EH (cell line): ENCODE measurements at regions not wholly inside any gene's neighbourhood (a gene's known extent, or its start where the extent isn't known, plus 50 kb on each side); places are given as distances from the start of the nearest gene placed in this dataset.
"Not testable (repeated sequence)": the region's sequence is repeated elsewhere in the genome, so short reads cannot be mapped to it uniquely, and the experiment has no call there.

Experiments
- DNase-seq: peaks from one replicate; pipeline ENCODE4 v3.0.0-alpha.2; 2015; ENCODE audit warnings: low read depth

- DNase-seq = no peak
Observed at GRCh38 chr14:71783786-71784185, 148.4 kb upstream of the RGS6 start.

DNA sequence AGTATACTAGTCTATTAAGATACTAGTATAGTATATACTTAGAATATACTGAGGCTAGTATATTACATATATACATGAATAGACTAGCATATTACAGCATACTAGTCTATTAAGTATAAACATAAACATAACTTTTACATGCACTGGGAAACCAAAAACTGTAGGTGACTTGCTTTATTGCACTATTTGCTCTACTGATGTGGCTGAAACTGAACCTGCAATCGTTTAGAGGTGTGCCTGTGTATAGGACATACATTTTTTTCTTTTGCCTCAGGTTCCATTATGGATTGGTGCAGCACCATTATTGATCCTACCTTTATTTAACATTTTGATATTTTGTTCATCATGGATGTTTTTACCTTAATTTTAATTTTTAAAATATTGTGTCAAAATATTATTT, 143.2 kb upstream of the RGS6 start:
- no peak for DNase-seq

GRCh38 chr14:71799841-71800240, 132.4 kb upstream of the RGS6 start:
- DNase-seq = no peak

DNA sequence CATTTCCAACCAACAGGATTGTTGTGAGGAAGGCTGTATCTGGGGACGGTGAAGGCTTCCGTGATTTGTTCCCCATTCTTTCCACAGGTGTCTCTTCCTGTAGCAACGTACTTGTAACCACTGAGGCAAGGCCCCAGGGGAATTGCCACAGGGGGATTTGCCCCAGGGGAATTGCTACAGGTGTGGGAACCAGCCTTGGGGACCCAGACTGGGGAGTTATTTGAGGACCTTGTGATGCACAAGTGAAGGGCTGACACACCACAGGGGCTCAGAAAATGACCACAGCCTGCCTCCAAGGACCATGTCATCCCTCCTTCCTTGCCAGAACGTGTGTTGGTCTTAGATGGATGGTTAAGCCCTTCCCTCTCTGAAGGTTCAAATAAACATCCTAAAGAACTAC, 131.4 kb upstream of the RGS6 start:
- DNase-seq = no peak

- peak; percentile 80 for DNase-seq
Observed at GRCh38 chr14:71803539-71804260, 128.5 kb upstream of the RGS6 start.

DNA sequence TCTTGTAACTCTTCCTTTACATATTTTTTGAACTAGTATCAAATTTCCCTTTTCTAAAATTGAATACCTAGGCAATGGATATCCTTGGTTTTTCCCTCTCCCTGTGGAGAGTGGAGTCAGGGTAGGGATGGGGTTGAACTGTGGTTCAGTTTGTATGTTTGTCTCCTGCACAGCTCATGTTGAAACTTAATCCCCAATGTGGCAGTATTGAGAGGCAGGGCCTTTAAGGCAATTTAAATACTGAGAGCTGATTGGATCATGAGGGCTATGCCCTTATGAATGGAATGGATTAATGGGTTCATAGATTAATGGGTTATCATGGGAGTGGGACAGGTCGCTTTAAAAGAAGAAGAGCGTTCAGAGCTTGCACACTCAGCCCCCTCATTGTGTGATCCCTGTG, 127.2 kb upstream of the RGS6 start:
- DNase-seq = no peak

GRCh38 chr14:71807049-71807448, 125.2 kb upstream of the RGS6 start:
- peak; percentile 70 for DNase-seq

DNA sequence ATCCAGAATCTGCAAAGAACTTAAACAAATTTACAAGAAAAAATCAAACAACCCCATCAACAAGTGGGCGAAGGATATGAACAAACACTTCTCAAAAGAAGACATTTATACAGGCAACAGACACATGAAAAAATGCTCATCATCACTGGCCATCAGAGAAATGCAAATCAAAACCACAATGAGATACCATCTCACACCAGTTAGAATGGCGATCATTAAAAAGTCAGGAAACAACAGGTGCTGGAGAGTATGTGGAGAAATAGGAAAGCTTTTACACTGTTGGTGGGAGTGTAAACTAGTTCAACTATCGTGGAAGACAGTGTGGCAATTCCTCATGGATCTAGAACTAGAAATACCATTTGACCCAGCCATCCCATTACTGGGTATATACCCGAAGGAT, 121.4 kb upstream of the RGS6 start:
- not testable (repeated sequence) for DNase-seq

DNA sequence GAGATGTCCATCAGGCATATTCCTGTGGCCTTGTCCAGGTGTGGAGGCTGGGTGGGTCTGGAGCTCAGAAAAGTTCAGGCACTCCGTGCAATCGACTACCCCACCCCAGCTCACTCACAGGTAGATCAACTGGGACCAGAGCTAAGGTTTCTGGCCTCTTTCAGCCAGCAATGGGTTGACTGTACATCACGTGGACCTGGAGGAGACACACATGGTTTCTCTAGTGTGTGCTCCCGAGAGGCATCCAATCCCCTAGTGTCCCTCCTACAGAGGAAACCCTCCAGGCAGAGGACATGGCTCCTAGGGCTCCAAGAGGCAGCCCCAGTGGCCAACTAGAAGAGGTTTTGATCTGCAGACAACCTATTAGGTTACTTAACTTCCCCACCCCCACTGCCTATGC, 119.5 kb upstream of the RGS6 start:
- no peak for DNase-seq

DNA sequence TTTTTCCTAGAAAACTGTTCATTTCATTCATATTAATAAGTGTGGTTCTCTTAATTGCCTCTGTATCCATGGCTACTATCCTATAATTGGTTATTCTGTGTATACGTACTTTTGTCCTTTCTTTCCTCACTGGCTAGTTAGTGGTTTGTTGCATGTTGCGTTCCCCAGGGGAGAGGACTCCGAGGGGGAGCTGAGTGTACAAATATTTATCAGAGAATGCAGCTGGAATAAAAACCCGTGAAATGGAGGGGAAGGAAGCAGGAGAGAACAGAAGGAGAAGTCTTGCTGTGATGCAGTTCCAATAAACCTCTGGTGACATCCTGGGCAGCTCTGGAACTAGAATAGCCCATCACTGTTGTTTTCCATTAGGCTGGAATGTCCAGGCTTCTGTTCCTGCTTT, 117.1 kb upstream of the RGS6 start:
- no peak for DNase-seq

DNA sequence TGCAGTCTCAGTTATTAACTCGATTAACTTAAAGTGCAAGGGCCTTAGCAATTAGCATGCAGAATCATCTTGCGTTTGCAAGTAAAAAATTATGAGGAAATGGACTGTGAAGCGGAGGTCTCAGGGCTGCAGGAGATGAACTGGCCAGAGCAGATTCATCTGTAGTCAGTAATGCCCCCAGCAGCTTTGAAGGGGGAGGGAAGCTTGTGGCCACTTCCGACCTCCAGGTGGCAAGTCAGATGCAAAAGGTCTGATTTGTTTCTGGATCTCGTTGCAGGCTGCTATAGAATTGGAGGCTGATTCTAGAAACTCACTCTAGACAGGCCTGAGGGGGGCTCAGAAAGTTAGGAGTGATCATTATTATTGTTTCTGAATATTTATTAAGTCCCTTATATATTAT, 107.4 kb upstream of the RGS6 start:
- DNase-seq = no peak

DNA sequence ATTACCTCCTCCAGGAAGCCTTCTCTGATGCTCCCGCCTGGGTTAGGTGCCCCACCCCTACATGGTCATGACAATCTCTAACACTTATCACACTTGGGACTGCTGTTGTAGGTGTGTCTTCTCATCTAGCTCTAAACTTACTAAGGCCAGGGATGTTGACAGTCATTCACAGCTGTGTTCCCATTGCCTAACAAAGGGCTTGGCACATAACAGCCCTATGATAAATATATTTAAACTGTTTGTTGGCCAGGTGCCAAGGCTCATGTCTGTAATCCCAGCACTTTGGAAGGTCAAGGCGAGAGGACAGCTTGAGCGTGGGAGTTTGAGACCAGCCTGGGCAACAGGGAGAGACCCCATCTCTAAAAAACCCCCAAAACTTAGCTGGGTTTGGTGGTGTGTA, 98.8 kb upstream of the RGS6 start:
- DNase-seq = no peak

DNA sequence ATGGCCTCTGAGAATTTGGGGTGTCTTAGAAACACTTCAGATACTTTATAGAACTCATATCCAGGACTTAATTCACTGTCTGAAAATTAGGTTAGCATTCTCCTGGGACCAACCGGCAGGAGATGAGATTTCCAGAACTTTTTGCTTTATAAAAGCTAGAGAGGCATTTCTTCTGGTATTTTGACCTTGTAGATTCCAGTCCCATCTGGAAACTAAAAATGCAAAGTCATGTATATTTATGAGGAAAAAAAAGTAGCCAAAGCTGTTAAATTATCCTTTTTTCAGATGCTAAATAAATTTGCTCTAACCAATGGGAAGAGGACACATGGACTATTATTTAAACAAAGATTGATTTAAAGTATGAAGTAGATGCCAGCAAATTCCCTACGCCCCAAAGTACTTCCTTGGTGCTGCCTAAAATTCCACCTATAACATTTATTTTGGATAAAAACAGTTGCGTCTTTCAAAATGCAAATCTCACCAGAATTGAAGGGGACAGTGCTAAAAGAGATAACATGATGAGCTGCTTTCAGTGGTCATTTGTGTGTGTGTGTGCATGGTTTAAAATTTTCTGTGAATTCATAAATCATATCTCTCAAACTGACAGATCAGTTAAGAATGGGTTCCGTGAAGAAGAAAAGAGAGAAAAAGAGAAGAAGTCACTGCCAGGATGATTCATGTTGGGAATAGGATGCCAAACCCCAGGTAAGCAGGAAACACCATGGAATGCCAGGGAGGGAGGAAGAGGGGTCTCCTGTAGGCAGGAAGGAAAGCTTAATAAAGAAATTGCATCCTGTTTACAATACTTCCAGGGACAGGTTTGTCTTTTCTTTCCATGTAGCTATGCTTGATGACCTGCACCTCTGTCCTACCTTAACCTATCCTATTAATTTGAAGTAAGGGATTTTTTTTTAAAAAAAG, 97.7 kb upstream of the RGS6 start:
- no peak for DNase-seq

GRCh38 chr14:71852181-71852580, 80.0 kb upstream of the RGS6 start:
- DNase-seq = peak; percentile 15

- peak; percentile 77 for DNase-seq
Observed at GRCh38 chr14:71855399-71856036, 76.7 kb upstream of the RGS6 start.

DNA sequence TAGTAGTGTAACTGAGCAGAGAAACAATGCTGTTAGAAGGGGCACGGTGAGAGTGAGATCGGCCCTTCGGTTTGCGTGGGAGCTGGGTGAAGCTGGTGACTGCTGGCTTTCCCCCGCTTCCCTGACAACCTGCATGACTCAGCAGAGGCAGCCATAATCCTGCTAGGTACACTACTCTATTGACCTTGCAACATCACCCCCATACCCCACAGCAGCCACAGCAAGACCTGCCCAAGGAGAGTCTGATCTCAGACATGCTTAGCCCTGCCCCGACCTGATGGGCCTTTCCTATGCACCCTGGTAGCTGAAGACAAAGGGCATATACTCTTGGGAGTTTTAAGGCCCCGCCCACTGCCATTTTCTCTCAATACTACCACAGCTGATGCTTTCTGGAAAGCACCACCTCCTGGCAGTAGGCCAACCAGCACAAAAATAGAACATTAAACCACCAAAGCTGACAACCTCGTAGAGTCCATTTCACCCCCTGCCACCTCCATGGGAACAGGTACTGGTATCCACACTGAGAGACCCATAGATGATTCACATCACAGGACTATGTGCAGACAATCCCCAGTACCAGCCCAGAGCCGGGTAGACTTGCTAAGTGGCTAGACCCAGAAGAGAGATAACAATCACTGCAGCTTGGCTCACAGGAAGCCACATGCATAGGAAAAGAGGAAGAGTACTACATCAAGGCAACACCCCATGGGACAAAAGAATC, 75.9 kb upstream of the RGS6 start:
- DNase-seq = no peak

- no peak for DNase-seq
Observed at GRCh38 chr14:71863049-71863448, 69.2 kb upstream of the RGS6 start.

DNA sequence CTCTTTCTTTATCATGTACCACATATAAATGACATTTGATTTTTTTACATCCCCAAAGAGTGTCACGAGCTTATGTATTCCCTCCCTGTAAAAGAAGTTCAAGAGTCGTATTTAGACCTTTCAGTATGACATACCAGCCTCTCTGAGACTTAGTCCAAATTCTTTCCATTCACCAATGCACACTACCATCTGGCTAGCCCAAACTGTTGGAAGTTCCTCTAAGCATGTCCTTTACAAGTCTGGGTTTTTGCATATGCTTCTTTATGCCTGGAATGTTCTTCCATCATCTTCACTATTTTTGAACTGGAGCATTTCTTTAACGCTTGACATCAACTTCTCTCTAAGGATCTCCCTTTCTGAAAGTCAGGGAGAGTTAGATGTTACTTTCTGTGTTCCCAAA, 68.5 kb upstream of the RGS6 start:
- DNase-seq = no peak
